HG03565 (cell line): ENCODE measurements at regions not wholly inside any gene's neighbourhood (a gene's known extent, or its start where the extent isn't known, plus 50 kb on each side); places are given as distances from the start of the nearest gene placed in this dataset.
"Not testable (repeated sequence)": the region's sequence is repeated elsewhere in the genome, so short reads cannot be mapped to it uniquely, and the experiment has no call there.

Experiments
- ATAC-seq: cut with Tn5 transposase; IDR thresholded peaks from one replicate; pipeline ENCODE4 v1.9.1; 2021; ENCODE audit warnings: mild to moderate bottlenecking, moderate library complexity; ENCODE audit not compliant: unreplicated experiment

- no peak for ATAC-seq
Measured at GRCh38 chr3:188972310-188972709, 199.5 kb upstream of the TPRG1 start.

GRCh38 chr3:188974856-188975599 is 196.7 kb upstream of the TPRG1 start:
- no peak for ATAC-seq

GRCh38 chr3:188975600-188976314 is 196.0 kb upstream of the TPRG1 start:
- ATAC-seq, result no peak

- ATAC-seq, result no peak
Measured at GRCh38 chr3:188976407-188976806, 195.4 kb upstream of the TPRG1 start.

GRCh38 chr3:188978421-188979171 is 193.2 kb upstream of the TPRG1 start:
- no peak for ATAC-seq

GRCh38 chr3:188979248-188979647 is 192.5 kb upstream of the TPRG1 start:
- no peak for ATAC-seq

- ATAC-seq, result no peak
Measured at GRCh38 chr3:188979669-188980310, 192.0 kb upstream of the TPRG1 start.

GRCh38 chr3:188993181-188993580 is 178.6 kb upstream of the TPRG1 start:
- no peak for ATAC-seq

GRCh38 chr3:189001559-189001958 is 170.2 kb upstream of the TPRG1 start:
- ATAC-seq, result no peak

GRCh38 chr3:189003410-189003809 is 168.4 kb upstream of the TPRG1 start:
- ATAC-seq, result no peak

GRCh38 chr3:189013224-189013888 is 158.4 kb upstream of the TPRG1 start:
- no peak for ATAC-seq

- ATAC-seq, result no peak
Measured at GRCh38 chr3:189014526-189014925, 157.2 kb upstream of the TPRG1 start.

GRCh38 chr3:189022576-189023466 is 148.9 kb upstream of the TPRG1 start:
- ATAC-seq, result not testable (repeated sequence)

- no peak for ATAC-seq
Measured at GRCh38 chr3:189025866-189026265, 145.9 kb upstream of the TPRG1 start.

- no peak for ATAC-seq
Measured at GRCh38 chr3:189027626-189028155, 144.1 kb upstream of the TPRG1 start.

GRCh38 chr3:189038773-189039745 is 132.7 kb upstream of the TPRG1 start:
- ATAC-seq, result no peak

- ATAC-seq, result no peak
Measured at GRCh38 chr3:189040656-189041335, 131.0 kb upstream of the TPRG1 start.
